Mucosa of descending colon (tissue), 3 donors: ENCODE measurements at regions not wholly inside any gene's neighbourhood (a gene's known extent, or its start where the extent isn't known, plus 50 kb on each side); places are given as distances from the start of the nearest gene placed in this dataset.

Experiments used
- ATAC-seq: fragments of 200-7000 bp; cut with Tn5 transposase; one replicate; pipeline ENCODE4 v1.9.1; 2020; ENCODE audit warnings: mild to moderate bottlenecking, moderate library complexity
- DNase-seq, 3 donors: peaks; one replicate each; pipeline ENCODE4 v3.0.0-alpha.2; 2020
- H3K36me3 ChIP-seq: fragments of 200-600 bp; one replicate; pipeline ENCODE4 v1.8.0; 2021; ENCODE audit warnings: low read depth, mild to moderate bottlenecking
- H3K4me1 ChIP-seq: fragments of 200-600 bp; one replicate; pipeline ENCODE4 v1.8.0; 2021; ENCODE audit warnings: low read depth, mild to moderate bottlenecking
- H3K4me3 ChIP-seq: fragments of 200-600 bp; one replicate; pipeline ENCODE4 v1.8.0; 2021; ENCODE audit warnings: mild to moderate bottlenecking
- H3K9me3 ChIP-seq: fragments of 200-600 bp; one replicate; pipeline ENCODE4 v1.8.0; 2021; ENCODE audit warnings: mild to moderate bottlenecking
- CTCF ChIP-seq: fragments of 200-600 bp; IDR thresholded peaks from one replicate; pipeline ENCODE4 v1.8.0; 2022; ENCODE audit warnings: antibody characterized with exemption, mild to moderate bottlenecking
- intact Hi-C, 2 donors: fragments of 100-400 bp; cut with DNase I in 1 of 2; cut with micrococcal nuclease in 1 of 2; formaldehyde crosslinking; loops; one replicate each; pipeline versions ENCODE4 v1.11.0 to v1.11.1; 2022; cut with DNase I, micrococcal nuclease
- donor health status: DM: no; HTN: no; CAD: no; lungs with moderate emphysema.
- donor health status: DM: no; HTN: no; CAD: no.
- donor health status: DM: no; HTN: yes; CAD: no.

- Histone ChIP-seq H3K4me3 (no peak overlapping the region), H3K9me3 (no peaks in the 10 kb centered on the region), H3K4me1 (no peaks in the 10 kb centered on the region), H3K36me3 (no peaks in the 10 kb centered on the region)
- intact Hi-C loops = no loop called here
- TF ChIP-seq CTCF = no peak
- DNase-seq (no peak), ATAC-seq (no peak)
Measured at GRCh38 chr3:5441401-5441800, 253.9 kb downstream of the EDEM1 start.

- intact Hi-C loops = no loop called here
- TF ChIP-seq CTCF = no peak
- ATAC-seq = no peak
Measured at GRCh38 chr3:5442106-5442785, 254.7 kb downstream of the EDEM1 start.

GRCh38 chr3:5442786-5443138 lies 255.3 kb downstream of the EDEM1 start:
- DNase-seq (no peak), ATAC-seq (no peak)
- Histone ChIP-seq H3K4me3 (no peak overlapping the region), H3K9me3 (no peaks in the 10 kb centered on the region), H3K36me3 (no peaks in the 10 kb centered on the region), H3K4me1 (no peaks in the 10 kb centered on the region)
- intact Hi-C loops = no loop called here
- no peak for TF ChIP-seq CTCF

More at GRCh38 chr3:5442106-5442785, 254.7 kb downstream of the EDEM1 start:
- no peak for DNase-seq
- Histone ChIP-seq H3K9me3 (no peaks in the 10 kb centered on the region), H3K36me3 (no peaks in the 10 kb centered on the region), H3K4me1 (no peaks in the 10 kb centered on the region), H3K4me3 (no peak overlapping the region)

GRCh38 chr3:5444253-5444652 lies 256.7 kb downstream of the EDEM1 start:
- Histone ChIP-seq H3K36me3 (no peaks in the 10 kb centered on the region), H3K9me3 (no peaks in the 10 kb centered on the region), H3K4me1 (no peaks in the 10 kb centered on the region), H3K4me3 (no peak overlapping the region)
- no peak for TF ChIP-seq CTCF
- intact Hi-C loops = no loop called here
- ATAC-seq (no peak), DNase-seq (no peak)

GRCh38 chr3:5445676-5446201 lies 258.2 kb downstream of the EDEM1 start:
- DNase-seq (no peak), ATAC-seq (no peak)
- H3K9me3 ChIP-seq = no peaks in the 10 kb centered on the region
- no peaks in the 10 kb centered on the region for H3K36me3 ChIP-seq
- TF ChIP-seq CTCF = no peak
- intact Hi-C loops = no loop called here
- H3K4me3 ChIP-seq = no peak overlapping the region
- no peaks in the 10 kb centered on the region for H3K4me1 ChIP-seq
